Thymus (tissue), 11 donors: ENCODE measurements at regions not wholly inside any gene's neighbourhood (a gene's known extent, or its start where the extent isn't known, plus 50 kb on each side); places are given as distances from the start of the nearest gene placed in this dataset.

Experiments
- DNase-seq, 9 donors: peaks; one replicate each; pipeline ENCODE4 v3.0.0-alpha.2; 2013; ENCODE audit warnings: low spot score in 9 of 9, low read depth in 6 of 9, missing footprints in 1 of 9
- H3K27ac ChIP-seq, 2 donors: one replicate each; pipeline ENCODE4 v1.5.1; 2013; ENCODE audit warnings: control low read depth in 1 of 2, low read depth in 1 of 2, low read length in 1 of 2, mild to moderate bottlenecking in 1 of 2, moderate library complexity in 1 of 2
- H3K27me3 ChIP-seq, 2 donors: one replicate each; pipeline ENCODE4 v1.5.1; 2013; ENCODE audit warnings: low read length in 1 of 2; ENCODE audit not compliant: control insufficient read depth in 2 of 2, insufficient read depth in 1 of 2
- H3K36me3 ChIP-seq, 2 donors: one replicate each; pipeline ENCODE4 v1.5.1; 2013; ENCODE audit warnings: low read length in 1 of 2, mild to moderate bottlenecking in 1 of 2, moderate library complexity in 1 of 2; ENCODE audit not compliant: control insufficient read depth in 2 of 2, insufficient read depth in 2 of 2
- H3K4me1 ChIP-seq, 2 donors: one replicate each; pipeline ENCODE4 v1.5.1; 2013; ENCODE audit warnings: low read length in 2 of 2; ENCODE audit not compliant: control insufficient read depth in 2 of 2, insufficient read depth in 2 of 2
- H3K4me3 ChIP-seq, 2 donors: one replicate each; pipeline ENCODE4 v1.5.1; 2013; ENCODE audit warnings: low read length in 2 of 2, control low read depth in 1 of 2, mild to moderate bottlenecking in 1 of 2
- H3K9me3 ChIP-seq, 2 donors: one replicate each; pipeline ENCODE4 v1.5.1; 2013; ENCODE audit warnings: low read length in 1 of 2, mild to moderate bottlenecking in 1 of 2; ENCODE audit not compliant: control insufficient read depth in 2 of 2, insufficient read depth in 1 of 2
- WGBS: extraction: QIAGEN DNeasy Blood & Tissue Kit; methylation state at CpG from one replicate; pipeline ENCODE4 v1.1.7; 2013; 5-methylcytosine and 5-hydroxymethylcytosine counted together
- donor health status: healthy.

- Histone ChIP-seq H3K4me3 (no peak overlapping the region), H3K4me1 (no peaks in the 10 kb centered on the region), H3K9me3 (no peaks in the 10 kb centered on the region), H3K36me3 (no peaks in the 10 kb centered on the region), H3K27ac (no peak overlapping the region), H3K27me3 (no peaks in the 10 kb centered on the region)
- DNase-seq: no peak
- 32% methylated on average over 4 of the region's 4 CpGs for WGBS
These were observed 150.4 kb upstream of the GAREM1 start for GRCh38 chr18:32621034-32621433.

- no peak overlapping the region for H3K4me3 ChIP-seq
- H3K27me3 ChIP-seq: no peaks in the 10 kb centered on the region
- no peak for DNase-seq
- H3K9me3 ChIP-seq: no peaks in the 10 kb centered on the region
- no peaks in the 10 kb centered on the region for H3K4me1 ChIP-seq
- H3K36me3 ChIP-seq: no peaks in the 10 kb centered on the region
- 91% methylated on average over 4 of the region's 4 CpGs for WGBS
- no peak overlapping the region for H3K27ac ChIP-seq
These were observed 147.9 kb upstream of the GAREM1 start for GRCh38 chr18:32618546-32618945.

GRCh38 chr18:32613821-32614220 is 143.1 kb upstream of the GAREM1 start:
- Histone ChIP-seq H3K4me3 (no peak overlapping the region), H3K36me3 (no peaks in the 10 kb centered on the region), H3K27ac (no peak overlapping the region), H3K4me1 (no peaks in the 10 kb centered on the region), H3K9me3 (no peaks in the 10 kb centered on the region), H3K27me3 (no peaks in the 10 kb centered on the region)
- 84% methylated on average over 3 of the region's 3 CpGs for WGBS
- no peak for DNase-seq

- WGBS: 75% methylated on average over 3 of the region's 3 CpGs
- Histone ChIP-seq H3K4me1 (no peaks in the 10 kb centered on the region), H3K27me3 (no peaks in the 10 kb centered on the region), H3K9me3 (no peaks in the 10 kb centered on the region), H3K4me3 (no peak overlapping the region), H3K27ac (no peak overlapping the region), H3K36me3 (no peaks in the 10 kb centered on the region)
- no peak for DNase-seq
These were observed 142.0 kb upstream of the GAREM1 start for GRCh38 chr18:32612651-32613050.

GRCh38 chr18:32610176-32610575 is 139.5 kb upstream of the GAREM1 start:
- no peaks in the 10 kb centered on the region for H3K9me3 ChIP-seq
- no peaks in the 10 kb centered on the region for H3K27me3 ChIP-seq
- no peaks in the 10 kb centered on the region for H3K36me3 ChIP-seq
- H3K27ac ChIP-seq: no peak overlapping the region
- no peaks in the 10 kb centered on the region for H3K4me1 ChIP-seq
- no peak for DNase-seq
- no peak overlapping the region for H3K4me3 ChIP-seq
- 19% methylated on average over 1 of the region's 1 CpG for WGBS

GRCh38 chr18:32607816-32608215 is 137.1 kb upstream of the GAREM1 start:
- H3K27ac ChIP-seq: no peak overlapping the region
- 84% methylated on average over 4 of the region's 4 CpGs for WGBS
- DNase-seq: no peak

GRCh38 chr18:32598144-32598543 is 127.5 kb upstream of the GAREM1 start:
- Histone ChIP-seq H3K4me1 (no peaks in the 10 kb centered on the region), H3K36me3 (no peaks in the 10 kb centered on the region), H3K4me3 (no peak overlapping the region), H3K27ac (no peak overlapping the region), H3K9me3 (no peaks in the 10 kb centered on the region), H3K27me3 (no peaks in the 10 kb centered on the region)
- DNase-seq: no peak
- WGBS: 92% methylated on average over 3 of the region's 3 CpGs

More at GRCh38 chr18:32607816-32608215, 137.1 kb upstream of the GAREM1 start:
- no peak overlapping the region for H3K4me3 ChIP-seq
- H3K9me3 ChIP-seq: no peaks in the 10 kb centered on the region
- no peaks in the 10 kb centered on the region for H3K4me1 ChIP-seq
- H3K27me3 ChIP-seq: no peaks in the 10 kb centered on the region
- no peaks in the 10 kb centered on the region for H3K36me3 ChIP-seq

GRCh38 chr18:32596501-32596900 is 125.8 kb upstream of the GAREM1 start:
- WGBS: 49% methylated on average over 2 of the region's 2 CpGs
- H3K4me3 ChIP-seq: no peak overlapping the region
- no peak for DNase-seq
- H3K4me1 ChIP-seq: no peaks in the 10 kb centered on the region
- H3K27ac ChIP-seq: no peak overlapping the region
- H3K36me3 ChIP-seq: no peaks in the 10 kb centered on the region
- no peaks in the 10 kb centered on the region for H3K27me3 ChIP-seq
- no peaks in the 10 kb centered on the region for H3K9me3 ChIP-seq

- Histone ChIP-seq H3K27me3 (no peaks in the 10 kb centered on the region), H3K9me3 (no peaks in the 10 kb centered on the region), H3K4me1 (no peaks in the 10 kb centered on the region), H3K4me3 (no peak overlapping the region), H3K27ac (no peak overlapping the region), H3K36me3 (no peaks in the 10 kb centered on the region)
- 79% methylated on average over 3 of the region's 3 CpGs for WGBS
- DNase-seq: no peak
These were observed 125.2 kb upstream of the GAREM1 start for GRCh38 chr18:32595832-32596231.

- 96% methylated on average over 5 of the region's 5 CpGs for WGBS
- H3K36me3 ChIP-seq: no peaks in the 10 kb centered on the region
- H3K4me1 ChIP-seq: no peaks in the 10 kb centered on the region
- no peak for DNase-seq
- no peaks in the 10 kb centered on the region for H3K9me3 ChIP-seq
- no peak overlapping the region for H3K4me3 ChIP-seq
- no peak overlapping the region for H3K27ac ChIP-seq
- H3K27me3 ChIP-seq: no peaks in the 10 kb centered on the region
These were observed 117.5 kb upstream of the GAREM1 start for GRCh38 chr18:32588191-32588590.
